ENCODE measurements at regions not wholly inside any gene's neighbourhood (a gene's known extent, or its start where the extent isn't known, plus 50 kb on each side); places are given as distances from the start of the nearest gene placed in this dataset.

- no peak for DNase-seq
These were observed 75.2 kb upstream of the UBAC2 start for GRCh38 chr13:99125326-99125915.

- DNase-seq: no peak
These were observed 73.8 kb upstream of the UBAC2 start for GRCh38 chr13:99126821-99127220.

- no peak for DNase-seq
These were observed 71.6 kb upstream of the UBAC2 start for GRCh38 chr13:99129050-99129449.

GRCh38 chr13:99129951-99130350 is 70.7 kb upstream of the UBAC2 start:
- DNase-seq: no peak

GRCh38 chr13:99131410-99131809 is 69.2 kb upstream of the UBAC2 start:
- DNase-seq: no peak

- DNase-seq: no peak
These were observed 68.3 kb upstream of the UBAC2 start for GRCh38 chr13:99132295-99132835.

GRCh38 chr13:99133230-99133629 is 67.4 kb upstream of the UBAC2 start:
- no peak for DNase-seq

- no peak for DNase-seq
These were observed 66.8 kb upstream of the UBAC2 start for GRCh38 chr13:99133848-99134247.

GRCh38 chr13:99135591-99135990 is 65.1 kb upstream of the UBAC2 start:
- no peak for DNase-seq

GRCh38 chr13:99136427-99136954 is 64.2 kb upstream of the UBAC2 start:
- no peak for DNase-seq

GRCh38 chr13:99140831-99141230 is 59.8 kb upstream of the UBAC2 start:
- no peak for DNase-seq

GRCh38 chr13:99143904-99144303 is 56.8 kb upstream of the UBAC2 start:
- DNase-seq: no peak

- no peak for DNase-seq
These were observed 56.3 kb upstream of the UBAC2 start for GRCh38 chr13:99144306-99144705.

GRCh38 chr13:99145461-99145860 is 55.2 kb upstream of the UBAC2 start:
- no peak for DNase-seq

- no peak for DNase-seq
These were observed 49.9 kb upstream of the UBAC2 start for GRCh38 chr13:99150575-99151361.
